Caco-2 (cell line): ENCODE measurements at regions not wholly inside any gene's neighbourhood (a gene's known extent, or its start where the extent isn't known, plus 50 kb on each side); places are given as distances from the start of the nearest gene placed in this dataset.

ENCODE experiments used
- BruUV-seq: library from RNA; stranded (reverse); fragments of 400-500 nt; replicated peaks from 2 replicates; lab custom pipeline; 2021; lab: Mats Ljungman, UMichigan
- CTCF ChIA-PET: fragments of 300-600 bp; sonication (Branson Sonifier 250); formaldehyde crosslinking; loops from one replicate; lab custom pipeline; 2022; ENCODE audit warnings: antibody characterized with exemption; lab: Charles Lee
- POLR2A ChIA-PET: fragments of 300-600 bp; sonication (Branson Sonifier 250); formaldehyde crosslinking; loops from one replicate; lab custom pipeline; 2022; ENCODE audit warnings: antibody characterized with exemption; lab: Charles Lee
- DNase-seq, 2 experiments: peaks; one replicate each; pipeline versions ENCODE4 v3.0.0 to v3.0.0-alpha.2; 2020 to 2022
- H3K27me3 ChIP-seq: replicated peaks from 2 replicates; pipeline ENCODE4 v1.6.0; 2011; ENCODE audit warnings: low read length; ENCODE audit not compliant: control insufficient read depth, insufficient read depth
- H3K36me3 ChIP-seq: 2 replicates; pipeline ENCODE4 v1.5.1; 2011; ENCODE audit warnings: low read length; ENCODE audit not compliant: control insufficient read depth, insufficient read depth
- H3K4me1 ChIP-seq: fragments of 250-450 bp; sonication (Bioruptor Pico); 2 replicates; pipeline ENCODE4 v1.5.1; 2020; ENCODE audit warnings: mild to moderate bottlenecking
- H3K4me3 ChIP-seq: 2 replicates; pipeline ENCODE4 v1.5.1; 2011; ENCODE audit warnings: low read depth, mild to moderate bottlenecking, control low read depth, low read length
- H3K9me3 ChIP-seq: fragments of 250-450 bp; sonication (Bioruptor Pico); 2 replicates; pipeline ENCODE4 v1.5.1; 2020; ENCODE audit warnings: mild to moderate bottlenecking, moderate library complexity
- H3K27ac Mint-ChIP-seq: one replicate; pipeline ENCODE4 v1.8.0; 2022; ENCODE audit warnings: mixed read lengths; ENCODE audit not compliant: unreplicated experiment
- H3K27me3 Mint-ChIP-seq: one replicate; pipeline ENCODE4 v1.8.0; 2022; ENCODE audit warnings: mixed read lengths; ENCODE audit not compliant: insufficient read depth, unreplicated experiment
- H3K36me3 Mint-ChIP-seq: one replicate; pipeline ENCODE4 v1.8.0; 2022; ENCODE audit warnings: mild to moderate bottlenecking, mixed read lengths; ENCODE audit not compliant: insufficient read depth, unreplicated experiment
- H3K4me1 Mint-ChIP-seq: one replicate; pipeline ENCODE4 v1.8.0; 2022; ENCODE audit warnings: low read depth, mixed read lengths; ENCODE audit not compliant: unreplicated experiment
- H3K4me3 Mint-ChIP-seq: one replicate; pipeline ENCODE4 v1.8.0; 2022; ENCODE audit warnings: mild to moderate bottlenecking, moderate library complexity, mixed read lengths; ENCODE audit not compliant: unreplicated experiment
- H3K9me3 Mint-ChIP-seq: one replicate; pipeline ENCODE4 v1.8.0; 2022; ENCODE audit warnings: mixed read lengths; ENCODE audit not compliant: unreplicated experiment
- CTCF ChIP-seq, 2 experiments: fragments of 200-600 bp in 1 of 2; IDR thresholded peaks; 1 replicate in 1 of 2; 2 replicates in 1 of 2; pipeline versions ENCODE4 v1.5.1 to v1.8.0; 2011 to 2022; ENCODE audit warnings: antibody characterized with exemption in 1 of 2, control low read depth in 1 of 2, inconsistent platforms in 1 of 2, low read depth in 1 of 2, low read length in 1 of 2, mild to moderate bottlenecking in 1 of 2, moderate library complexity in 1 of 2; ENCODE audit not compliant: insufficient read depth in 1 of 2, severe bottlenecking in 1 of 2, unreplicated experiment in 1 of 2
- intact Hi-C: fragments of 100-400 bp; cut with micrococcal nuclease; formaldehyde crosslinking; loops from one replicate; pipeline ENCODE4 v1.10.0; 2022; ENCODE audit not compliant: unreplicated experiment

DNA sequence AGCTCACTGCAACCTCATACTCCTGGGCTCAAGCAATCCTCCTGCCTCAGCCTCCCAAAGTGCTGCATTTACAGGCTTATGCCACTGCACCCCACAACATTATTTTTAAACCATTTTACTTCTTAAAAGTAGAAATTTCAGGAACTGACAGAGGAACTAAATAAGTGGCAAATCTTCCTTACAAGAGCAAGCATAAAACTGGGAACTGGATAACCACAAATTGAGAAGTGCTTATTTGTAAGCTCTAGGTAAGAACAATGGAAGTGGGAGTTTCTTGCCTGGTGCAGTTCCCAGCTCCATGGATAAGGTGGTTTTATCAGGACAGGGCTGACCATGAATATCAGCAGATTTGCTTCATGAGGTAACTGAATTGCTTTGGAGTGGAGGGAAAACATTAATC is 655.2 kb downstream of the DIPK2A start:
- Mint-ChIP-seq H3K36me3 (no peaks in the 10 kb centered on the region), H3K9me3 (no peaks in the 10 kb centered on the region), H3K27me3 (no peaks in the 10 kb centered on the region), H3K27ac (no peak overlapping the region), H3K4me1 (peaks cover 3% of the 10 kb centered on the region), H3K4me3 (no peak overlapping the region)
- no peaks in the 10 kb centered on the region for H3K36me3 ChIP-seq
- no peaks in the 10 kb centered on the region for H3K9me3 ChIP-seq
- DNase-seq: no peak
- no TSS peak for BruUV-seq
- H3K27me3 ChIP-seq: no peaks in the 10 kb centered on the region
- POLR2A ChIA-PET: interaction anchor here (0.6 kb wide), 1 partner anchor 549 kb away, joined by 3 read pairs; no protein-coding TSS in a partner anchor
- no peaks in the 10 kb centered on the region for H3K4me1 ChIP-seq
- H3K4me3 ChIP-seq: no peak overlapping the region
- intact Hi-C loops: no loop called here
- CTCF ChIA-PET: interaction anchor here (0.5 kb wide), 1 partner anchor 731 kb away, joined by 6 read pairs; no protein-coding TSS in a partner anchor
- TF ChIP-seq CTCF (IDR thresholded peaks at IDR 0.05; ENCODE audit: insufficient read depth in 1 of 2, low read depth in 1 of 2, low read length in 1 of 2, severe bottlenecking in 1 of 2, unreplicated experiment in 1 of 2): no peak

GRCh38 chr3:144629381-144629780 is 657.8 kb downstream of the DIPK2A start:
- Mint-ChIP-seq H3K4me3 (no peak overlapping the region), H3K9me3 (no peaks in the 10 kb centered on the region), H3K4me1 (no peaks in the 10 kb centered on the region), H3K36me3 (no peaks in the 10 kb centered on the region), H3K27me3 (no peaks in the 10 kb centered on the region), H3K27ac (no peak overlapping the region)
- BruUV-seq: no TSS peak
- Histone ChIP-seq H3K4me1 (no peaks in the 10 kb centered on the region), H3K27me3 (no peaks in the 10 kb centered on the region), H3K36me3 (no peaks in the 10 kb centered on the region), H3K9me3 (no peaks in the 10 kb centered on the region), H3K4me3 (no peak overlapping the region)
- no peak for DNase-seq
- ChIA-PET POLR2A (no interaction called here), CTCF (no interaction called here)
- intact Hi-C loops: no loop called here
- no peak for TF ChIP-seq CTCF (IDR thresholded peaks at IDR 0.05; ENCODE audit: insufficient read depth in 1 of 2, low read depth in 1 of 2, low read length in 1 of 2, severe bottlenecking in 1 of 2, unreplicated experiment in 1 of 2)

DNA sequence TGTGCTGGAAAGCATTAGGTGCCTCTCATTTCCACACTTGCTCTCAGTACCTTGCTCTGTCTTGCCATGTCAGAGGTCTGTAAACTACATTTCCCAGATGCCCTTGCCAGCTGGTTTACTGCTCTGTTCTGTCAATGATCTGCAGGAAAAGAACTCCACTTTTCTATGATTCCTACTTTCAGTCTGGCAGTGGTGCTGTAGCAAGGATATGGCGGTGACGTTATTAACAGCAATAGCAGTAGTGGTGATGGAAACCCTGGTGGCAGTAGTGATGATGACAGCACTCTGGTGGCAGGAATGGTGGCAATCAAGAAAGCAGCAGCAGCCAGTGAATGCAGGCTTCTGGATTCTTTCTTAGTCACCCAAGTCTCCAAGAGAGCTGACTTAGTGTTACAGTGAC is 665.2 kb downstream of the DIPK2A start:
- H3K36me3 ChIP-seq: no peaks in the 10 kb centered on the region
- no peaks in the 10 kb centered on the region for H3K27me3 ChIP-seq
- ChIA-PET CTCF (interaction anchor here (0.9 kb wide), 1 partner anchor 661 kb away, joined by 3 read pairs; no protein-coding TSS in a partner anchor), POLR2A (interaction anchor here (1.1 kb wide), 1 partner anchor 665 kb away, joined by 4 read pairs; no protein-coding TSS in a partner anchor)
- no peaks in the 10 kb centered on the region for H3K27me3 Mint-ChIP-seq
- no peaks in the 10 kb centered on the region for H3K36me3 Mint-ChIP-seq
- H3K27ac Mint-ChIP-seq: no peak overlapping the region
- peak overlapping the region; percentile 22 for H3K4me3 Mint-ChIP-seq
- H3K9me3 Mint-ChIP-seq: no peaks in the 10 kb centered on the region
- no TSS peak for BruUV-seq
- peak; percentile 28 to 56 for TF ChIP-seq CTCF (IDR thresholded peaks at IDR 0.05; ENCODE audit: insufficient read depth in 1 of 2, low read depth in 1 of 2, low read length in 1 of 2, severe bottlenecking in 1 of 2, unreplicated experiment in 1 of 2)
- H3K4me1 ChIP-seq: no peaks in the 10 kb centered on the region
- H3K4me3 ChIP-seq: no peak overlapping the region
- intact Hi-C loops: loop anchor here (2.0 kb wide), 1 partner anchor 664 kb away; no protein-coding TSS in a partner anchor
- H3K9me3 ChIP-seq: no peaks in the 10 kb centered on the region
- peak; percentile 72 to 73 for DNase-seq
- no peaks in the 10 kb centered on the region for H3K4me1 Mint-ChIP-seq
